SK-N-SH (cell line): ENCODE measurements at regions not wholly inside any gene's neighbourhood (a gene's known extent, or its start where the extent isn't known, plus 50 kb on each side); places are given as distances from the start of the nearest gene placed in this dataset.

ENCODE experiments used
- CTCF ChIA-PET: fragments of 300-600, 350-600 bp; formaldehyde crosslinking; extraction: SDS; loops from one replicate; lab custom pipeline; 2021; lab: Yijun Ruan, JAX
- POLR2A ChIA-PET: fragments of 350-600 bp; sonication (Branson Sonifier 250); formaldehyde crosslinking; extraction: SDS; loops from one replicate; lab custom pipeline; 2020; ENCODE audit warnings: antibody characterized with exemption, inconsistent platforms; lab: Yijun Ruan, JAX
- DNase-seq: peaks from one replicate; pipeline ENCODE4 v3.0.0; 2012
- H2AFZ ChIP-seq: fragments of 200-600 bp; sonication (generic); 2 replicates; pipeline ENCODE4 v1.8.1; 2016; ENCODE audit warnings: antibody characterized with exemption, mild to moderate bottlenecking, low read depth
- H3F3A ChIP-seq: fragments of 200-600 bp; sonication (generic); replicated peaks from 2 replicates; pipeline ENCODE3; 2016; ENCODE audit warnings: antibody characterized with exemption, mild to moderate bottlenecking; ENCODE audit not compliant: insufficient read depth
- H3K27ac ChIP-seq, 2 experiments: fragments of 200-500 bp in 1 of 2; fragments of 200-600 bp in 1 of 2; sonication (Bioruptor generic) in 1 of 2; sonication (generic), shearing (Covaris generic) in 1 of 2; 2 replicates each; pipeline versions ENCODE4 v1.5.1 to v1.6.1; 2014 to 2016; ENCODE audit warnings: low read depth in 2 of 2, inconsistent platforms in 1 of 2, low read length in 1 of 2, mild to moderate bottlenecking in 1 of 2, mixed read lengths in 1 of 2
- H3K27me3 ChIP-seq: fragments of 200-600 bp; sonication (generic), shearing (Covaris generic); 2 replicates; pipeline ENCODE4 v1.6.1; 2016; ENCODE audit warnings: mixed run types; ENCODE audit not compliant: insufficient read depth
- H3K36me3 ChIP-seq, 2 experiments: fragments of 200-500 bp in 1 of 2; fragments of 200-600 bp in 1 of 2; sonication (Bioruptor generic) in 1 of 2; sonication (generic) in 1 of 2; replicated peaks in 1 of 2; 2 replicates each; pipeline versions ENCODE3 to v1.5.1; 2014 to 2016; ENCODE audit warnings: low read length in 1 of 2, mild to moderate bottlenecking in 1 of 2; ENCODE audit not compliant: insufficient read depth in 2 of 2, control insufficient read depth in 1 of 2
- H3K4me1 ChIP-seq, 2 experiments: fragments of 200-500 bp in 1 of 2; fragments of 200-600 bp in 1 of 2; sonication (Bioruptor generic) in 1 of 2; sonication (generic), shearing (Covaris generic) in 1 of 2; 2 replicates each; pipeline versions ENCODE4 v1.5.1 to v1.6.1; 2014 to 2016; ENCODE audit warnings: low read depth in 1 of 2, low read length in 1 of 2, mixed run types in 1 of 2; ENCODE audit not compliant: insufficient read depth in 2 of 2, control insufficient read depth in 1 of 2
- H3K4me2 ChIP-seq: fragments of 200-600 bp; sonication (generic), shearing (Covaris generic); 2 replicates; pipeline ENCODE4 v1.6.1; 2017; ENCODE audit warnings: mixed run types
- H3K4me3 ChIP-seq, 2 experiments: fragments of 200-500 bp in 1 of 2; fragments of 200-600 bp in 1 of 2; sonication (Bioruptor generic) in 1 of 2; sonication (generic), shearing (Covaris generic) in 1 of 2; 2 replicates each; pipeline versions ENCODE4 v1.5.1 to v1.8.1; 2014 to 2016; ENCODE audit warnings: low read depth in 2 of 2, inconsistent platforms in 1 of 2, low read length in 1 of 2, mild to moderate bottlenecking in 1 of 2, mixed read lengths in 1 of 2, moderate library complexity in 1 of 2
- H3K79me2 ChIP-seq: fragments of 200-600 bp; sonication (generic); 2 replicates; pipeline ENCODE4 v1.8.1; 2017; ENCODE audit warnings: mild to moderate bottlenecking; ENCODE audit not compliant: insufficient read depth
- H3K9ac ChIP-seq: fragments of 200-600 bp; sonication (generic); 2 replicates; pipeline ENCODE4 v1.6.1; 2017; ENCODE audit warnings: mixed run types
- H3K9me2 ChIP-seq: fragments of 200-600 bp; sonication (generic); 2 replicates; pipeline ENCODE4 v1.6.1; 2017; ENCODE audit warnings: mixed run types
- H3K9me3 ChIP-seq: fragments of 200-600 bp; sonication (generic); 2 replicates; pipeline ENCODE4 v1.6.1; 2017; ENCODE audit warnings: mixed run types, mild to moderate bottlenecking, moderate library complexity
- H4K20me1 ChIP-seq: fragments of 200-600 bp; sonication (generic); 2 replicates; pipeline ENCODE4 v1.6.1; 2017; ENCODE audit warnings: mild to moderate bottlenecking, mixed run types; ENCODE audit not compliant: insufficient read depth
- CHD2 ChIP-seq: fragments of 150-350 bp; IDR thresholded peaks from 2 replicates; pipeline ENCODE4 v1.6.1; 2018; ENCODE audit warnings: low read length; ENCODE audit not compliant: partially characterized antibody
- ELF1 ChIP-seq: IDR thresholded peaks from 2 replicates; pipeline ENCODE4 v1.4.0; 2012
- EP300 ChIP-seq, 2 experiments: IDR thresholded peaks; 2 replicates each; pipeline versions ENCODE4 v1.4.0 to v1.6.1; 2012; ENCODE audit warnings: borderline replicate concordance in 1 of 2, low read depth in 1 of 2, low read length in 1 of 2
- EZH2phosphoT487 ChIP-seq: fragments of 200-600 bp; sonication (generic); IDR thresholded peaks from 2 replicates; pipeline ENCODE4 v1.6.1; 2017; ENCODE audit warnings: low read depth, mixed run types, mild to moderate bottlenecking, antibody characterized with exemption, moderate library complexity, borderline replicate concordance
- FOXJ3 ChIP-seq: sonication (generic); formaldehyde crosslinking; IDR thresholded peaks from 2 replicates; pipeline ENCODE4 v1.5.1; 2020; ENCODE audit warnings: mild to moderate bottlenecking, missing genetic modification reagents
- IRF3 ChIP-seq: fragments of 150-350 bp; IDR thresholded peaks from 2 replicates; pipeline ENCODE4 v1.6.1; 2016; ENCODE audit warnings: mild to moderate bottlenecking, low read depth, low read length
- JUND ChIP-seq: IDR thresholded peaks from 2 replicates; pipeline ENCODE4 v1.4.0; 2012
- MEF2A ChIP-seq: IDR thresholded peaks from 2 replicates; pipeline ENCODE4 v1.4.0; 2012; ENCODE audit warnings: low read depth, borderline replicate concordance
- NFIC ChIP-seq: IDR thresholded peaks from 2 replicates; pipeline ENCODE4 v1.4.0; 2012; ENCODE audit warnings: borderline replicate concordance
- PBX3 ChIP-seq: IDR thresholded peaks from 2 replicates; pipeline ENCODE4; 2012
- RAD21 ChIP-seq: IDR thresholded peaks from 2 replicates; pipeline ENCODE4 v1.6.1; 2012; ENCODE audit warnings: mild to moderate bottlenecking, low read length
- RCOR1 ChIP-seq: fragments of 150-350 bp; IDR thresholded peaks from 2 replicates; pipeline ENCODE4 v1.6.1; 2017; ENCODE audit warnings: antibody characterized with exemption, low read length
- RXRA ChIP-seq: IDR thresholded peaks from 2 replicates; pipeline ENCODE4 v1.4.0; 2012; ENCODE audit warnings: low read depth, mild to moderate bottlenecking, borderline replicate concordance
- SIN3A ChIP-seq: IDR thresholded peaks from 2 replicates; pipeline ENCODE4 v1.6.1; 2012; ENCODE audit warnings: low read depth, mild to moderate bottlenecking, low read length, moderate library complexity, borderline replicate concordance
- SMC3 ChIP-seq: IDR thresholded peaks from 2 replicates; pipeline ENCODE4 v1.6.1; 2012; ENCODE audit warnings: low read depth, low read length, improper control_type of control experiment
- TAF1 ChIP-seq: IDR thresholded peaks from 2 replicates; pipeline ENCODE4 v1.6.1; 2012; ENCODE audit warnings: low read depth, mild to moderate bottlenecking, low read length, moderate library complexity, borderline replicate concordance
- TEAD4 ChIP-seq: IDR thresholded peaks from 2 replicates; pipeline ENCODE4 v1.4.0; 2012; ENCODE audit warnings: mild to moderate bottlenecking, borderline replicate concordance; ENCODE audit not compliant: insufficient read depth
- USF1 ChIP-seq: IDR thresholded peaks from 2 replicates; pipeline ENCODE4 v1.4.0; 2012; ENCODE audit warnings: low read depth, borderline replicate concordance
- YY1 ChIP-seq: IDR thresholded peaks from 2 replicates; pipeline ENCODE4 v1.4.0; 2012; ENCODE audit warnings: low read depth, mild to moderate bottlenecking
- ZBTB33 ChIP-seq: IDR thresholded peaks from 2 replicates; pipeline ENCODE4 v1.4.0; 2012; ENCODE audit warnings: low read depth, borderline replicate concordance
- WGBS: methylation state at CpG from one replicate; pipeline ENCODE4 v1.1.6; 2017; ENCODE audit warnings: low lambda C conversion rate; 5-methylcytosine and 5-hydroxymethylcytosine counted together

GRCh38 chr17:14434506-14434905, 133.6 kb downstream of the HS3ST3B1 start:
- Histone ChIP-seq H4K20me1 (no peaks in the 10 kb centered on the region), H3K79me2 (no peaks in the 10 kb centered on the region), H3K27ac (no peak overlapping the region), H2AFZ (no peak overlapping the region), H3K36me3 (no peaks in the 10 kb centered on the region), H3K9ac (no peak overlapping the region), H3F3A (no peaks in the 10 kb centered on the region), H3K27me3 (peaks cover 39% of the 10 kb centered on the region; the same call in 1 of the 2 replicates), H3K9me3 (no peaks in the 10 kb centered on the region), H3K9me2 (no peaks in the 10 kb centered on the region), H3K4me2 (no peak overlapping the region), H3K4me1 (no peaks in the 10 kb centered on the region), H3K4me3 (no peak overlapping the region)
- no peak for TF ChIP-seq CHD2
- DNase-seq: no peak
- ChIA-PET POLR2A (no interaction called here), CTCF (no interaction called here)

- Histone ChIP-seq H3K4me2 (no peak overlapping the region), H3K4me1 (no peaks in the 10 kb centered on the region), H3K9ac (no peak overlapping the region), H3K27ac (no peak overlapping the region), H3F3A (no peaks in the 10 kb centered on the region), H3K79me2 (no peaks in the 10 kb centered on the region), H2AFZ (no peak overlapping the region), H3K4me3 (no peak overlapping the region), H3K9me3 (no peaks in the 10 kb centered on the region), H3K36me3 (no peaks in the 10 kb centered on the region), H4K20me1 (no peaks in the 10 kb centered on the region), H3K9me2 (no peaks in the 10 kb centered on the region), H3K27me3 (peaks cover 36% of the 10 kb centered on the region; the same call in 1 of the 2 replicates)
- POLR2A ChIA-PET: no interaction called here
- whole genome bisulfite sequencing: 4% methylated on average over 2 of the region's 2 CpGs
- no peak for DNase-seq
- TF ChIP-seq EZH2phosphoT487 (no peak), IRF3 (no peak), TEAD4 (no peak), RXRA (no peak), SMC3 (no peak), ELF1 (no peak), TAF1 (no peak), RCOR1 (no peak), FOXJ3 (CRISPR knock-in tag) (no peak), JUND (no peak), PBX3 (no peak), MEF2A (no peak)
- CTCF ChIA-PET: no interaction called here
Observed at GRCh38 chr17:14432079-14432478, 131.2 kb downstream of the HS3ST3B1 start.

GRCh38 chr17:14429084-14429483, 128.2 kb downstream of the HS3ST3B1 start:
- no peaks in the 10 kb centered on the region for H3K9me2 ChIP-seq
- no peak overlapping the region for H3K9ac ChIP-seq
- ChIA-PET POLR2A (no interaction called here), CTCF (no interaction called here)
- WGBS: 4% methylated on average over 2 of the region's 2 CpGs
- no peaks in the 10 kb centered on the region for H3K36me3 ChIP-seq
- no peaks in the 10 kb centered on the region for H4K20me1 ChIP-seq
- no peak overlapping the region for H3K27ac ChIP-seq
- no peak overlapping the region for H2AFZ ChIP-seq
- no peaks in the 10 kb centered on the region for H3K9me3 ChIP-seq
- no peaks in the 10 kb centered on the region for H3F3A ChIP-seq
- peaks cover 21% of the 10 kb centered on the region; the same call in 1 of the 2 replicates for H3K27me3 ChIP-seq
- H3K79me2 ChIP-seq: no peaks in the 10 kb centered on the region
- no peak overlapping the region for H3K4me3 ChIP-seq
- no peak for DNase-seq
- no peak overlapping the region for H3K4me2 ChIP-seq
- H3K4me1 ChIP-seq: no peaks in the 10 kb centered on the region
- TF ChIP-seq YY1 (no peak), NFIC (no peak), SIN3A (no peak), RXRA (no peak), USF1 (no peak), ZBTB33 (no peak), ELF1 (no peak), EP300 (IDR thresholded peaks at IDR 0.05; ENCODE audit: borderline replicate concordance in 1 of 2, low read depth in 1 of 2, low read length in 1 of 2) (no peak), RAD21 (no peak)
